Osteocyte (in vitro differentiated cells): ENCODE measurements at regions not wholly inside any gene's neighbourhood (a gene's known extent, or its start where the extent isn't known, plus 50 kb on each side); places are given as distances from the start of the nearest gene placed in this dataset.

Experiments used
- DNase-seq: peaks from one replicate; pipeline ENCODE4 v3.0.0; 2021; ENCODE audit warnings: mixed read lengths; ENCODE audit not compliant: unreplicated experiment; ENCODE audit errors: extremely low spot score
- H3K27ac Mint-ChIP-seq: one replicate; pipeline ENCODE4 v1.8.0; 2021; ENCODE audit warnings: mild to moderate bottlenecking, mixed read lengths; ENCODE audit not compliant: unreplicated experiment
- H3K27me3 Mint-ChIP-seq: one replicate; pipeline ENCODE4 v1.8.0; 2021; ENCODE audit warnings: mixed read lengths; ENCODE audit not compliant: unreplicated experiment
- H3K36me3 Mint-ChIP-seq: one replicate; pipeline ENCODE4 v1.8.0; 2021; ENCODE audit warnings: mixed read lengths; ENCODE audit not compliant: unreplicated experiment
- H3K4me1 Mint-ChIP-seq: one replicate; pipeline ENCODE4 v1.8.0; 2021; ENCODE audit warnings: mixed read lengths; ENCODE audit not compliant: unreplicated experiment
- H3K4me3 Mint-ChIP-seq: one replicate; pipeline ENCODE4 v1.8.0; 2021; ENCODE audit warnings: mild to moderate bottlenecking, moderate library complexity, mixed read lengths; ENCODE audit not compliant: unreplicated experiment
- H3K9me3 Mint-ChIP-seq: one replicate; pipeline ENCODE4 v1.8.0; 2021; ENCODE audit warnings: mixed read lengths; ENCODE audit not compliant: unreplicated experiment
- TF ChIP-seq, protein P1 (sequence below): fragments of 200-600 bp; sonication (generic); IDR thresholded peaks from 2 replicates; pipeline ENCODE4 v1.5.0; 2021; ENCODE audit warnings: antibody characterized with exemption, mild to moderate bottlenecking, moderate library complexity

DNA sequence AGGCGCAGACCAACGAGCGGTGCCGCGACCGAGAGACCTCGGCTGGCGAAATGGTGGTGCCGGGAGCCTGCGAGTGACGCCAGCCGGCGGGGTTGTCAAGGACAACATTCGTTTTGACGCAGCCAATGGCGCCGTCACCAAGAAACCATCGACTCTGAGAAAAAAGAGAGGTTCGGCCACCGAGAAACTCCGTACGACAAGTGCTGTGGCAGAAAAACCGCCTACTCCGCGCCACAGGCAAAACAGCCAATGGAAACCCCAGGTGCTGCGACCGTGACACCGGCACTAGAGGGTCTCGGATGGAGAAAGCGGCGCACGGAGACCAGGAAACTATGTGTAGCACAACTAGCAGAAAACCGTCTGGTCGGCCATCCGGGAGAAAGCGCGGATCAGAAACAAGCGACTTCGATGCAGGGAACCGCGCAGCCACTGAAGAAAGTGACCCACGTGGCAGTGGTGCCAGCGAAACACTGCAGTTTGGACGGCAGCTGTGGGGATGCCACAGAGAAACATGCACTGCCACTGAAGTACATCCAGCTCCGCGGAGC is 88.8 kb downstream of the ANXA2R start:
- Mint-ChIP-seq H3K27ac (no peak overlapping the region), H3K9me3 (peaks cover 7% of the 10 kb centered on the region), H3K36me3 (peaks cover 2% of the 10 kb centered on the region), H3K4me3 (no peak overlapping the region), H3K4me1 (peaks cover 18% of the 10 kb centered on the region), H3K27me3 (no peaks in the 10 kb centered on the region)
- TF ChIP-seq, protein P1, sequence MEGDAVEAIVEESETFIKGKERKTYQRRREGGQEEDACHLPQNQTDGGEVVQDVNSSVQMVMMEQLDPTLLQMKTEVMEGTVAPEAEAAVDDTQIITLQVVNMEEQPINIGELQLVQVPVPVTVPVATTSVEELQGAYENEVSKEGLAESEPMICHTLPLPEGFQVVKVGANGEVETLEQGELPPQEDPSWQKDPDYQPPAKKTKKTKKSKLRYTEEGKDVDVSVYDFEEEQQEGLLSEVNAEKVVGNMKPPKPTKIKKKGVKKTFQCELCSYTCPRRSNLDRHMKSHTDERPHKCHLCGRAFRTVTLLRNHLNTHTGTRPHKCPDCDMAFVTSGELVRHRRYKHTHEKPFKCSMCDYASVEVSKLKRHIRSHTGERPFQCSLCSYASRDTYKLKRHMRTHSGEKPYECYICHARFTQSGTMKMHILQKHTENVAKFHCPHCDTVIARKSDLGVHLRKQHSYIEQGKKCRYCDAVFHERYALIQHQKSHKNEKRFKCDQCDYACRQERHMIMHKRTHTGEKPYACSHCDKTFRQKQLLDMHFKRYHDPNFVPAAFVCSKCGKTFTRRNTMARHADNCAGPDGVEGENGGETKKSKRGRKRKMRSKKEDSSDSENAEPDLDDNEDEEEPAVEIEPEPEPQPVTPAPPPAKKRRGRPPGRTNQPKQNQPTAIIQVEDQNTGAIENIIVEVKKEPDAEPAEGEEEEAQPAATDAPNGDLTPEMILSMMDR, result no peak
- DNase-seq, result no peak

DNA sequence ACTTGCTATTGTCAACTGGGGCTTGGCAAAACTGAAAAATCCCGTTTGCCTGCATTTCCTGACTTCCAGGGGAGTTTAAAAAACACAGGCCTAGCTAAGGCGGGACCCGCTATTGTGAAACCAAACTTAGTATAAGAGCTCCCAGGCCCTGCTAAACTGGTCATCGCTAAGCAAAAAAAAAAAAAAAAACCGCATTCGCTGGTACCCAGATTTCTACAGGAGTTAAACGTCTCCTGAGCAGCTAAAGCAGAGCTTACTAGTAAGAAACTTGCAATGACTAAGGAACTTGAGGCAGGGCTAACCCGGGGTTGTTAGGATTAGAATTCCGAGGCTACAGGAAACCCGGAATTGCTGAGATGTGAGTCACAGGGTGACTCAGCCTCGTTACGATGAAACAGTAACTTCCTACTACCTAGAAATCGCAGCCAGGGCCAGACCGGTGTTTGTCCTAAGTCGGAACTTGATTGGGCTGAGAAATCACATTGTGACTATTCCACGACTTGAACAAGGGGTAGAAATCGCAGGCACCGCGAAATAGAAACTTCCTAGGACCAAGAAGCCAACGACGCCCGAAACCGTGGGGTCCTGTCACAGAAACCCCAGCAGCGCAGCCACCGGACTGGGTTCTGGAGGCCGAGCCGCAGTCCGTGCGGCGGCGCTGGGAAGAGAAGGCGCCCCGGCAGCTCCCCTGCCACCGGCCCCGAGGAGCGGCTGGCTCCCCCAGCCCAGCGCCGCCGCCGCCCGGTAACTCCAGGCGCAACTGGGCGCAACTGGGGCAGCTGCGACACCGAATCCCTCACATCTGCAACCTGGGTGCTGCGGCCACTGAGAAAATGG is 89.4 kb downstream of the ANXA2R start:
- no peaks in the 10 kb centered on the region for H3K27me3 Mint-ChIP-seq
- peak overlapping the region; percentile 22 for H3K4me3 Mint-ChIP-seq
- peak overlapping the region; percentile 79 for H3K27ac Mint-ChIP-seq
- no peak for DNase-seq
- peaks cover 20% of the 10 kb centered on the region for H3K4me1 Mint-ChIP-seq
- H3K36me3 Mint-ChIP-seq, result peaks cover 2% of the 10 kb centered on the region
- TF ChIP-seq, protein P1, result no peak
- H3K9me3 Mint-ChIP-seq, result peaks cover 7% of the 10 kb centered on the region

DNA sequence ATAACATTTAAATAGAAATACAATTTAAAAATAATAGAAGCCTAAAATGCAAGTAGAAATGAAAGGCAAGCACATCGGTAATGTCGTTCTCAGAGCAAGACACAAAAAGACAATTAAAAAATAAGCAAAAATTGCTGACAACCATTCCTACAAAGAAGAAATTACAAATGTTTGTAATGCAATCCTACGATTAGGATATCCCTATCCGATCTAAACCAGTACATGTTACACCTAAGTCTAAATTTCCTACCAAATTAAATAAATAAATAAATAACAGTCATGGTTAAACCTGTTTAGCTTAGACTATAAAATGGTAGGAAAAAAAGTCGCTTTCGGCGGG is 90.0 kb downstream of the ANXA2R start:
- no peak for DNase-seq
- peaks cover 2% of the 10 kb centered on the region for H3K36me3 Mint-ChIP-seq
- peaks cover 24% of the 10 kb centered on the region for H3K4me1 Mint-ChIP-seq
- no peak overlapping the region for H3K4me3 Mint-ChIP-seq
- no peaks in the 10 kb centered on the region for H3K27me3 Mint-ChIP-seq
- TF ChIP-seq, protein P1, result no peak
- H3K27ac Mint-ChIP-seq, result peak overlapping the region; percentile 79
- H3K9me3 Mint-ChIP-seq, result peaks cover 7% of the 10 kb centered on the region

- no peak for DNase-seq
- Mint-ChIP-seq H3K4me1 (peaks cover 27% of the 10 kb centered on the region), H3K4me3 (no peak overlapping the region), H3K9me3 (peaks cover 7% of the 10 kb centered on the region), H3K27ac (peak overlapping the region; percentile 79), H3K27me3 (no peaks in the 10 kb centered on the region), H3K36me3 (peaks cover 2% of the 10 kb centered on the region)
- TF ChIP-seq, protein P1, result no peak
Observed at GRCh38 chr5:42949348-42950115, 90.6 kb downstream of the ANXA2R start.

- Mint-ChIP-seq H3K4me3 (no peak overlapping the region), H3K4me1 (peaks cover 27% of the 10 kb centered on the region), H3K27me3 (no peaks in the 10 kb centered on the region), H3K36me3 (peaks cover 2% of the 10 kb centered on the region), H3K9me3 (peaks cover 7% of the 10 kb centered on the region), H3K27ac (peak overlapping the region; percentile 56)
- DNase-seq, result no peak
- TF ChIP-seq, protein P1, result no peak
Observed at GRCh38 chr5:42948961-42949347, 91.2 kb downstream of the ANXA2R start.
